Limb (tissue), 2 donors: ENCODE measurements at regions not wholly inside any gene's neighbourhood (a gene's known extent, or its start where the extent isn't known, plus 50 kb on each side); places are given as distances from the start of the nearest gene placed in this dataset.
"Not testable (repeated sequence)": the region's sequence is repeated elsewhere in the genome, so short reads cannot be mapped to it uniquely, and the experiment has no call there.

ENCODE experiments used
- DNase-seq, 2 donors: peaks; one replicate each; pipeline ENCODE4 v3.0.0-alpha.2; 2016; ENCODE audit errors: extremely low spot score in 2 of 2

DNA sequence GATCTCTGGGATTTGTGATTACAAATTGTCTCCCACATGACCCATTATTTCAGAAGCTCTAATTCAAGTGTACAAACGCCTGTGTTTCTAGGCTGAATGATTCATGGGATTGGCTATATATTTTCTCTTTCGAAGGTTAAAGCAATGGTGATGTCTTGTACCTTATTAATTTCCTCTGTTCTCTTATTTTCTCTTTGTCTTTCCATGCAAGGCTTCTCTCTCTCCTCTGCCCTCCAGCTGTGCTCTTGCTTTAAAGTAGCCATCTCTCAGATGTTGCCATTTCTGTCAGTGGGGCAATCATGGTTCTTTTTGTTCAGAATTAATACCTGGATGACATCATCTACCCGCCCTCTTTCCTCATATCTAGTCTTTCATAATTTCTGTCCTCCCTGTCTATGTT lies 184.3 kb upstream of the ATP10B start:
- no peak for DNase-seq

DNA sequence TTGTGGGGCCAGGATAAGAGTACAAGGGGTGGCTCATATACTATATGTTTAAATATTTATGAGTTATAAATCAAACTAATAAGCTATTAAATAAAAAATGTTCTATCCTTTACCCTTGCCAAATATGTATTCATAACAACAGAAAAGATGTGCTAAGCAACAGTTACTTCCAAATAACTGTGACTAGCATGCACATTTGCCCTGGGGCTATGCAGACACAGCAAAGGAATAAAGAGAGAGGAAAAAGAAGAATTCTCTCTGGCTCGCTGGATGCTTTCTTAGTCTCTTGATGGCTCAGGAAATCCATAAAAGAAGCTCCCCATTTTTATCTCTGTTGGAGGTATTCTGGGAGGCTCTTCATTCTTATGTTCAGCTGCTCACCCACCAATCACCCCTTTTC lies 182.4 kb upstream of the ATP10B start:
- no peak for DNase-seq

DNA sequence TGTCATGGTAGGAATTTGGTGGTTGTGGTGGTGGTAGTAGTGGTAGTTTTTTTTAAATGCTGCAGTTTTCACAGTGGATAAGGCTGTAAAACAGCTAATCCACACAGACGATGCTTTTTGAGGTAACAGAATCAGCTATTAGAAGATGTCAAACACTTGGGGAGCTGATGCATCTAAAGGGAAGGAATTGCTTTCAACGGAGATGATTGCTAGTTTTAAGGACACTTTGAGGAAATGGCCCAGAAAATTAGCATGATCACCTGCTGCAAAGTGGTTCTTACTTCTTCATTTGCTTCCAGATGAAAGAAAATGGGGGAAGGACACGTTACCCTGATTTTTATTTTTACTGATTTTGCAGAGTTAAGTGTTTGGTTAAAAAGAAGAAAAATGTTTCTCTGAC lies 178.2 kb upstream of the ATP10B start:
- DNase-seq: no peak

DNA sequence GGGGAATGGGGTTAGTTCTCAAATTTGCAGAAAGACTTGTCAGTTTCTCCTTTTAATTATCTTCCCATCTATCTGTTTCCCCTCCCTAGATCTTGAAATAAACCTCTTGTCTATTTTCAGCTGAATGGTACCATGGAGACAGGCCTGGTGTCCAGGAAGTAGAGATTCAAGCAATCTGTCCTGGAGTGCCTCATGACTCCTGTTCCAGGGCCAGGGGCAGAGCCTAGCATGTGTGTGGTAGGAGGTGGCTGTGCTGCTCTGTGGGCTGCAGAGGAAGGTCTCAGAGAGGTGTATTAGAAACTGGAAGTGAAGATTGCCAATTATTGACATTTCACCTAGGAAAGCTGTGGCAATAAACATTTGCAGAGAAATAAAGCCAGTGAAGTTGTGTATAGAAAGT lies 175.8 kb upstream of the ATP10B start:
- no peak for DNase-seq

- DNase-seq: no peak
Measured at GRCh38 chr5:161023551-161023950, 171.5 kb upstream of the ATP10B start.

DNA sequence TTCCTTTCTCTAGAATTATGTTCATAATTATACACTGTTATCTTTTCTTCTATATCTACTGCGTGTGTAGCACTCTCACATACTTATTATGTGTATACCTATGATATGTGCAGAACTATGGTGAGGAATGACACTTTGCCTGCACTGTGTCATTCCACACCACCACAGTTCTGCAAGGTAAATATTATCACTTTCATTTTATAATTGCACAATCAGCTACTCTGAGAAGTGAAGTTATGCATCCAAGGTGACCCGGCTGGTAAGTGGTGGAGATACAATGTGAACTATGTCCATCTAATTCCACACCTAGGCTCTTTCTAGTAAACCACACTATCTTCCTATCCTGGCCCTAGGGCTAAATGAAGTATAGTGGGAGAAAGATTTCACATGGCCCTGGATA lies 170.1 kb upstream of the ATP10B start:
- DNase-seq: no peak

GRCh38 chr5:161009817-161010216 lies 157.8 kb upstream of the ATP10B start:
- no peak for DNase-seq

GRCh38 chr5:161009194-161009593 lies 157.2 kb upstream of the ATP10B start:
- DNase-seq: no peak

- DNase-seq: no peak
Measured at GRCh38 chr5:161007879-161008278, 155.9 kb upstream of the ATP10B start.

DNA sequence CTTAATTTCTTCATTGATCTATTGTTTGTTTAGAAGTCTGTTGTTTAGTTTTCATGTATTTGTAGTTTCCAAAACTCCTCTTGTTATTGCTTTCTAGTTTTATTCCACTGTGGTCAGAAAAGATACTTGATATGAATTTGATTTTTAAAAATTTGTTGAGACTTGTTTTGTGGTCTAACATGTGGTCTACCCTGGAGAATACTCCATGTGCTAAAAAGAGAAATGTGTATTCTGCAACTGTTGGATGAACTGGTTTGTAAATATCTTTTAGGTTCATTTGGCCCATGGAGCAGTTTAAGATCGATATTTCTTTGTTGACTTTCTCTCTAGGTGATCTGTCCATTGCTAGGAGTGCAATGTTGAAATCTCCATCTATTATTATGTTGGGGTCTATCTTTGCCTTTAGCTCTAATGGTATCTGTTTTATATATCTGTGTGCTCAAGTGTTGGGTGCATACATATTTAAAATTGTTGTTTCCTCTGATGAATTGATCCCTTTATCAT lies 150.6 kb upstream of the ATP10B start:
- no peak for DNase-seq

- DNase-seq: no peak
Measured at GRCh38 chr5:161001604-161002003, 149.6 kb upstream of the ATP10B start.

DNA sequence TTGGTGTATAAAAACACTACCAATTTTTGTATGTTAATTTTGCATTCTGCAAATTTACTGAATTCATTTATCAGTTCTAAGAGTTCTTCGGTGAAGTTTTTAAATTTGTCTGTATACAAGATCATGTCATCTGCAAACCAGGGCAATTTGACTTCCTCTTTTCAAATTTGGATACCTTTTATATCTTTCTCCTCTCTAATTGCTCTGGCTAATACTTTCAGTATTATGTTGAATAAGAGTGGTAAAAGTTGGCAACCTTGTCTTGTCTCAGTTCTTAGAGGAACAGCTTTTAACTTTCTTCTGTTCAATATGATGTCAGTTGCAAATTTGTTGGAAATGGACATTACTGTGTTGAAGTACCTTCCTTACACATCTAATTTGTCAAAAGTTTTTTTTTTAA lies 149.1 kb upstream of the ATP10B start:
- DNase-seq: not testable (repeated sequence)

DNA sequence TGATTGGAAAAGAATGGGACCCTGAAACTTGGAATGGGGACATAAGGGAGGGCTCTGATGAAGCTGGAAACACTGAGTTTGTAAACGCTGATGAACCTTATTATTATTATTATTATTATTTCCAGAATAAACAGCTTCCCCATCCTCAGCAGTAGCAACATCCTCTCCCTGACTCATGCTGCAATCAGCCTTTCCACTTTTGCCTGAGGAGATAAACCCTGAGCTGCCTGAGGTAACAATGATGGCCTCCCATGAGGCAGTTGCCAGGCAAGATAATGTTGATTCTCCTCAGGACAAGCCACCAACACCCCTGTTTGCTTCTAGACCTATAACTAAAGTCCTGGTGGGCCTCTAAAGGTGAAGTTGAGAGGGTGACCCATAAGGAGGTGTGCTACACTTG lies 139.2 kb upstream of the ATP10B start:
- DNase-seq: no peak

DNA sequence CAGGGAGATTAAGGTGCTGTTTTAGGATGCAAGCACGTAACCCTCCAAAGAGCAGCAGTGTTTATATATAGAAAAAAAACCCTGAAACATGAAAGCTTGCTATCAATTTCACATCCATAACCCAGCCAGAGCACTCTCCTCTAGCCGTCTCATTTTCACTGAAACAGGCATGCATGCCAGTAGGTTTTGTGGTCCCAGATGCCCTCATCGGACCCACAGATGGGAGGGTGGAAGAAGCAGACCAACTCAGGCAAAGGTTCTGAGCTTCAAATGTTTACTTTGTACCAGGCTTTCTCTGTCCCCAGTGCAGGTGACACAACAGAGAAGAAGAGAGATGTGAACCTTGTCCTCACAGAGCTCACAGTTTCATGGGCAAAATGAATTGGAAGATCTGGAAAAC lies 127.4 kb upstream of the ATP10B start:
- DNase-seq: no peak

- DNase-seq: no peak
Measured at GRCh38 chr5:160978944-160979343, 126.9 kb upstream of the ATP10B start.

DNA sequence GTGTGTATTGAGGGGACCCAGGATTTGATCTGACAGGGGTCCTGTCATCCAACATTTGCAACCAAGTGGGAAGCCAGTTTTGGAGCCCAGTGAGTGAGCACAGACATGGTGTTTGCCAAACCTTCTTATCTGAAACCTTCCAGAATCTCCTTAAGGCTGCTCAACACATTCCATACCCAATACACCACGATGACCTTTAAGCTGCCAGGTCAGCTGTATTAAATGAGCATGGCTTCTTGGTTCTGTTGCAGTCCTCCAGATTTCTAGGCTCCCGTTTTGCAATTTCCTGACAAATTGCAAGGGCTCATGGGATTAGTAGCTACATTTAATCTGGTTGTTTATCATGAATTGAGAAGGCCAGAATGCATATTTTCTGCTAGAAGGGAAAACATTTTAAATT lies 124.2 kb upstream of the ATP10B start:
- no peak for DNase-seq

DNA sequence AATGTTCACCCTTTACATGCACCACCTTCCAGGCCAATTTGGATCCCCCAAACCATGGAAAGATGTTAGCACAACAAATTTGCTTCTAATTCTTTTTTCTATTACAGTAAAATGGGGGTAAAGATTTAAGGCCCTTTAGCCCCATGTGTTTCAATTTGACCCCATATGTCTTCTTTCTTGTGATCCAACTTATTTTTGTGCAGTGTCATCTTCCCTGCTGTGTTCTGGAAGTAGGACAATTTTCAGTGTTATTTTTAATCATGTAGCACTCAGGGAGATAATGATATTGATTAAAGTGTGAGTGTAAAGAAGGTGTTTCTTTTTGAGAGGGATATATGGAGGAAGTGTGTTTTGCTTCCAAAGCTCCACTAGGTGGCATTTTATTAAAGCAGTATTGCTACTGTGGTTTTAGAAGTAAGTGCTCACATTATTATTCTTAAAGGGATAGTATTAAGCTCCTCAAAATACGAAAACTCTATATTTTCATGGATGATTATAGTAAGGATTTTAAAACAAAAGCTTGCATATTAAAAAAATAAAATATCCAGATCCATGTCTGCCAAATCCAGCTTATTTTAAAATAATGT lies 118.7 kb upstream of the ATP10B start:
- peak in 1 of 2 donors; percentile 24 for DNase-seq

- no peak for DNase-seq
Measured at GRCh38 chr5:160969645-160970044, 117.6 kb upstream of the ATP10B start.

GRCh38 chr5:160968480-160968879 lies 116.5 kb upstream of the ATP10B start:
- no peak for DNase-seq

DNA sequence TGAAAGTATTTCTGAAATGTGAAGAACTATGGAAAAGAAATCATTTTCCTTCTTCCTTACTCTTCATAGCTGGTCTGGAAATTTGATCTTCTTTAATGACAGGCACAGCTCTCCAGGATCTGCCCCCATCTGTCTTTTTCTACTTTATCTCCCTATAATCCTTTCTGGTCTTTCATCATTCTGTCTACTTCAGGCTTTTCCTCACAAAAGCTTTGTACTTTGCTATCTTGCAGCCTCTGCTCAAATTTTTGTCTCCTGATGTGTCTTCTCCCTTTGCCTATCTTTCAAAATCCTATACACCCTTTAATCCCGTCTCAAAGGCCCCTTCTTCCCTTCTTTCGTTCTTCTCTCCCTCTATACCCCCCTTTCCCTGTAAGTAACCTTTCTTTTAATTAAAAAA lies 114.9 kb upstream of the ATP10B start:
- no peak for DNase-seq

- no peak for DNase-seq
Measured at GRCh38 chr5:160961761-160962160, 109.8 kb upstream of the ATP10B start.

DNA sequence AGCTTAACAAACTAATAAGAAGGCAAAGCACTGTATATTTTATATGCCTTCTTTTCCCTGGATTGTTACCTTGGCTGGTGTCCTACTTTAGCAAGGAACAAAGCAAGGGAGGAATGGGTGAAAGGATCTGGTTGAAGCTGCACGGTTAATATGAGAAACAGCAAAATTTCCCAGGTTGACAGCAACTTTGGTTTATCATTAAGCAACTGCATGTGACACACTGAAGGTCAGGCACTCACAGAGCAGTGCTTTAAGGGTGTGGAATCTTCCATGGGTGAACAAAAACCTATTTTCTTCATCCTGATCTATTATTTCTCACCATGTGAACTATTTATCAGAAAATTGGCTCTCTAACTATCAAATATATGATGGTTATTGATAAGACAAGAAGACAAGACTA lies 109.0 kb upstream of the ATP10B start:
- DNase-seq: no peak

- DNase-seq: no peak
Measured at GRCh38 chr5:160960592-160960991, 108.6 kb upstream of the ATP10B start.

DNA sequence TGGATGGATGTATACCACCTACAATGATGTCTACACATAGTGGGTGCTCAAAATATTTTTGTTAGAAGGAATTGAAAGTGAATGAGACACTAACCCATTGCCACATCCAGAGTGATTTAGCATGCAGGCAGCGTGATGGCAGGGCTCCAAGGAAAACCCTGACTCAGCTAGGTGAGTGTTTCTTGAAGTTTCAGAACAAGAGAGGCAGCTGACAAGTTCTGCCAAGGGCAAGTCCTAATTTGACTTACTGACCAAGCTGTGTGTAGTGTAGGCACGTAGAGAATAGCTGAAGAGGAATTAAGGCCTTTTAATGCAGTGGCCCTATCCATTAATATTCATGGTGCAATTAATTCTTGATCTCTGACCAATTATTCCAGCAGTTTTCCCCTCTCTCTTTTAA lies 107.8 kb upstream of the ATP10B start:
- DNase-seq: no peak
